Suppressor macrophage treated with lipopolysaccharide for 1 hour (primary cell): ENCODE measurements at regions not wholly inside any gene's neighbourhood (a gene's known extent, or its start where the extent isn't known, plus 50 kb on each side); places are given as distances from the start of the nearest gene placed in this dataset.
"Not testable (repeated sequence)": the region's sequence is repeated elsewhere in the genome, so short reads cannot be mapped to it uniquely, and the experiment has no call there.

ENCODE experiments used
- DNase-seq, 3 donors: peaks; one replicate each; pipeline ENCODE4 v3.0.0-alpha.2; 2020 to 2022

GRCh38 chr2:185891403-185891802, 152.8 kb downstream of the FSIP2 start:
- DNase-seq, result no peak

GRCh38 chr2:185891804-185892411, 153.3 kb downstream of the FSIP2 start:
- DNase-seq, result no peak

GRCh38 chr2:185892484-185892883, 153.9 kb downstream of the FSIP2 start:
- no peak for DNase-seq

GRCh38 chr2:185894223-185894622, 155.6 kb downstream of the FSIP2 start:
- no peak for DNase-seq

GRCh38 chr2:185895828-185896693, 157.5 kb downstream of the FSIP2 start:
- no peak for DNase-seq

GRCh38 chr2:185899366-185899765, 160.8 kb downstream of the FSIP2 start:
- no peak for DNase-seq

GRCh38 chr2:185919155-185919554, 180.6 kb downstream of the FSIP2 start:
- DNase-seq, result no peak

GRCh38 chr2:185921048-185921756, 182.6 kb downstream of the FSIP2 start:
- DNase-seq, result no peak

GRCh38 chr2:185934232-185934631, 195.6 kb downstream of the FSIP2 start:
- no peak for DNase-seq

- no peak for DNase-seq
Measured at GRCh38 chr2:185939858-185940257, 201.3 kb downstream of the FSIP2 start.

- no peak for DNase-seq
Measured at GRCh38 chr2:185942855-185943254, 204.3 kb downstream of the FSIP2 start.

- no peak for DNase-seq
Measured at GRCh38 chr2:185947722-185948121, 209.1 kb downstream of the FSIP2 start.

- no peak for DNase-seq
Measured at GRCh38 chr2:185952100-185952499, 213.5 kb downstream of the FSIP2 start.

GRCh38 chr2:185954389-185954788, 215.8 kb downstream of the FSIP2 start:
- DNase-seq, result no peak

GRCh38 chr2:185955050-185955449, 216.4 kb downstream of the FSIP2 start:
- no peak for DNase-seq

- DNase-seq, result no peak
Measured at GRCh38 chr2:185967335-185967734, 228.7 kb downstream of the FSIP2 start.

GRCh38 chr2:185970148-185970852, 231.7 kb downstream of the FSIP2 start:
- no peak for DNase-seq

- no peak for DNase-seq
Measured at GRCh38 chr2:185978634-185979407, 240.2 kb downstream of the FSIP2 start.

GRCh38 chr2:185979546-185980071, 241.0 kb downstream of the FSIP2 start:
- no peak for DNase-seq

- no peak for DNase-seq
Measured at GRCh38 chr2:185980944-185981343, 242.3 kb downstream of the FSIP2 start.

GRCh38 chr2:185984670-185985069, 246.1 kb downstream of the FSIP2 start:
- DNase-seq, result no peak

- not testable (repeated sequence) for DNase-seq
Measured at GRCh38 chr2:185988907-185989306, 250.3 kb downstream of the FSIP2 start.
